ENCODE measurements at regions not wholly inside any gene's neighbourhood (a gene's known extent, or its start where the extent isn't known, plus 50 kb on each side); places are given as distances from the start of the nearest gene placed in this dataset.

DNA sequence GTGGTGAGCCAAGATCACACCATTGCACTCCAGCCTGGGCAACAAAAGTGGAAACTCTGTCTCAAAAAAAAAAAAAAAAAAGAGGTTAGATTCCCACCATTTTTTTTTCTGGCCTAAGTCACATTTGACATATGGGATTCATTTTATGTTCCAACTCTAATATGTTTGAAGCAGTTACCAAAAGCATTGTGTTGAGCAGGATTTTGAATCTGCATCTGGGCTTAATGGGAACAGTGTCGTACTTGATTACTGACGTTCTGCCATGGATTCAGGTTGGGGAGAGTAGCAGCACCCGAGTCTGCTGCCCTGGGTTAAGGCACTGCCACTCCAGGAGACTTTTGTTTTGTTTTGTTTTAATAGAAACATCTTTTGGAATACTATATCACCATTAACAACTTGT is 348.7 kb upstream of the TBL1XR1 start:
- no peak overlapping the region for H3K4me3 ChIP-seq (ENCODE audit: low read depth, low read length)
- no peaks in the 10 kb centered on the region for H3K36me3 ChIP-seq (ENCODE audit: control insufficient read depth, insufficient read depth, low read length)
- H3K27me3 ChIP-seq (ENCODE audit: control insufficient read depth, insufficient read depth, low read length) = no peaks in the 10 kb centered on the region
- FAIRE-seq (no peak), DNase-seq (ENCODE audit: low read depth) (no peak)
- TF ChIP-seq CTCF (IDR thresholded peaks at IDR 0.05; ENCODE audit: insufficient read depth, low read length, severe bottlenecking) = no peak

- H3K36me3 ChIP-seq (ENCODE audit: control insufficient read depth, insufficient read depth, low read length) = no peaks in the 10 kb centered on the region
- DNase-seq (ENCODE audit: low read depth) (no peak), FAIRE-seq (no peak)
- H3K4me3 ChIP-seq (ENCODE audit: low read depth, low read length) = no peak overlapping the region
- H3K27me3 ChIP-seq (ENCODE audit: control insufficient read depth, insufficient read depth, low read length) = no peaks in the 10 kb centered on the region
- TF ChIP-seq CTCF (IDR thresholded peaks at IDR 0.05; ENCODE audit: insufficient read depth, low read length, severe bottlenecking) = no peak
Measured at GRCh38 chr3:177547711-177548350, 350.5 kb upstream of the TBL1XR1 start.

- Histone ChIP-seq H3K36me3 (ENCODE audit: control insufficient read depth, insufficient read depth, low read length) (no peaks in the 10 kb centered on the region), H3K27me3 (ENCODE audit: control insufficient read depth, insufficient read depth, low read length) (no peaks in the 10 kb centered on the region), H3K4me3 (ENCODE audit: low read depth, low read length) (no peak overlapping the region)
- FAIRE-seq (no peak), DNase-seq (ENCODE audit: low read depth) (no peak)
- no peak for TF ChIP-seq CTCF (IDR thresholded peaks at IDR 0.05; ENCODE audit: insufficient read depth, low read length, severe bottlenecking)
Measured at GRCh38 chr3:177550667-177551066, 353.4 kb upstream of the TBL1XR1 start.

DNA sequence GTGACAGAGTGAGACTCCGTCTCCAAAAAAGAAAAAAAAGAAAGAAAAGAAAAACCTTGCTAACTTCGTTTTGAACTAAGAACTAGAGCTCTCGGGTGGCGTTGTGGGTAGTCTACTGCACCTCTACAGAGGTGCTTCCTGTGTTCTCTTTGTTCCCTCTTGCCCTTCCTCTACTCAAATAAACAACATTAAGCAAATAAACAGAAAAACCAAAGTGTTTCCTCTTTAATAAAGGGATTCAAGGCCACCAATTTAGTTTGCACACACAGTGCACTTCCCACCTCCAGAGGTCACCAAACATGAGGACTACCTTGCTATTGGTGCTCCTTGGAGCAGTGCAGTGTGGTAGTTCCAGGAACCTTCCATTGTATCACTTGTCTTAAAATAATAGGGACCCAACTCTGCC is 354.2 kb upstream of the TBL1XR1 start:
- FAIRE-seq (no peak), DNase-seq (ENCODE audit: low read depth) (no peak)
- no peak overlapping the region for H3K4me3 ChIP-seq (ENCODE audit: low read depth, low read length)

DNA sequence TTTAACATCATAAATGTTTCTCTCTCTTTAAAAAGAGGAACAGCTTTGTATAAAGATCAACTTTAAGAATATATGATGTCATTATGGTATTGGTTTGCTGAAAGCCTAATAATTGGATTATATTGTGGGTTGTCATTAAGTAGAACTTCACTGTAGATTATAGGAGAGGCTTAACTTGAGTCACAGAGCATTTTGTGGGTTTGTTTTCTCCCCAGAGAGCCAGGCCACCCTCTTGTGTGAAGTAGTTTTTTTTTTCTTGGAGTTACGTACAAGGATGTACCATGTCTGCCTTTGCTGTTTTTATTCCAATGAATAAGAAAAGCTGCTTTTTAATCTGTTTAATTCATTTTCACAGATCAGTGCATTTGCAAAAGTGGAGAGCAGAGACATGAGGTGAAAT is 354.8 kb upstream of the TBL1XR1 start:
- DNase-seq (ENCODE audit: low read depth) (no peak), FAIRE-seq (no peak)
- no peak for TF ChIP-seq CTCF (IDR thresholded peaks at IDR 0.05; ENCODE audit: insufficient read depth, low read length, severe bottlenecking)

More for the DNA sequence above, 354.2 kb upstream of the TBL1XR1 start:
- Histone ChIP-seq H3K27me3 (ENCODE audit: control insufficient read depth, insufficient read depth, low read length) (no peaks in the 10 kb centered on the region), H3K36me3 (ENCODE audit: control insufficient read depth, insufficient read depth, low read length) (no peaks in the 10 kb centered on the region)
- TF ChIP-seq CTCF (IDR thresholded peaks at IDR 0.05; ENCODE audit: insufficient read depth, low read length, severe bottlenecking) = no peak

DNA sequence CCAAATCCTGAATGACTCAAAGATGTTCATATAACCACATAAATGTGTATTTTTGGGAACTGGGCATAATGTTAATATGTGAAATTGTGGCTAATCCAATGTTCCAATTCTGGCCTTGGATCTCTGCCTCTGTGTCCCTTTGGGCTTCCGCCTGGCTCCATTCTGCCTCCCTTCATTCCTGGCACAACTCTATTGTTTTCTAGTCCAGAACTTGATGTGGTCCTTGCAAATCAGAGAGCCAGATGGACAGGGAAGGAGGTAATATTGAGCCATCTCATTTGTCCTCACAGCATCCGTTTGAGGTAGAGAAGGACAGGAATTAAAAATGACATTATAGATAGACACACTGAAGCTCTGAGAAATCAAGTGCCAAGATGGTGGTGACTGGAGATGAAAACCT is 355.7 kb upstream of the TBL1XR1 start:
- DNase-seq (ENCODE audit: low read depth) (no peak), FAIRE-seq (no peak)
- no peak for TF ChIP-seq CTCF (IDR thresholded peaks at IDR 0.05; ENCODE audit: insufficient read depth, low read length, severe bottlenecking)
- Histone ChIP-seq H3K4me3 (ENCODE audit: low read depth, low read length) (no peak overlapping the region), H3K36me3 (ENCODE audit: control insufficient read depth, insufficient read depth, low read length) (no peaks in the 10 kb centered on the region), H3K27me3 (ENCODE audit: control insufficient read depth, insufficient read depth, low read length) (no peaks in the 10 kb centered on the region)

More for the DNA sequence above, 354.8 kb upstream of the TBL1XR1 start:
- Histone ChIP-seq H3K27me3 (ENCODE audit: control insufficient read depth, insufficient read depth, low read length) (no peaks in the 10 kb centered on the region), H3K4me3 (ENCODE audit: low read depth, low read length) (no peak overlapping the region), H3K36me3 (ENCODE audit: control insufficient read depth, insufficient read depth, low read length) (no peaks in the 10 kb centered on the region)
